ENCODE measurements at regions not wholly inside any gene's neighbourhood (a gene's known extent, or its start where the extent isn't known, plus 50 kb on each side); places are given as distances from the start of the nearest gene placed in this dataset.

GRCh38 chr2:144785253-144785652, 265.3 kb upstream of the ZEB2 start:
- TF ChIP-seq POLR2A (IDR thresholded peaks at IDR 0.05): no peak
- TF ChIP-seq CTCF (IDR thresholded peaks at IDR 0.05): no peak

All from Peyer's patch (tissue), 4 donors.